ENCODE measurements at regions not wholly inside any gene's neighbourhood (a gene's known extent, or its start where the extent isn't known, plus 50 kb on each side); places are given as distances from the start of the nearest gene placed in this dataset.

DNA sequence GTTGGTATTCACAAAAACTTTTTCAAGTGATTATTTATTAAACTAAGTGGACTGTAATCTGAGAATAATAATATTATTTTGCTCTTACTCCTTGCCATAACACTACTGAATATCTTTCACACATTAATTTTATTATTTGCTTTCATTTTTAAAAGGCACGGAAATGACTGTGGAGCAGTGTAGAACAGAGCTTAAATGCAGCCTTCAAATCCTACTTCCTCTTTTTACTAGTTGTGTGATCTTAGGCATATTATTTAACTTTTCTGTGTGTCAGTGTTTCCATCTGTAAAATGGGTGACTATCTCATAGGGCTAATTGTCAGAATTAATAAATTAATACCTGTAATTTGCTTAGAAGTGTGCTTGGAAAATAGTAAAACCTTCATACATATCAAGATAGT, 55.5 kb upstream of the SLC8A1 start:
- DNase-seq (ENCODE audit: low read depth): no peak

DNA sequence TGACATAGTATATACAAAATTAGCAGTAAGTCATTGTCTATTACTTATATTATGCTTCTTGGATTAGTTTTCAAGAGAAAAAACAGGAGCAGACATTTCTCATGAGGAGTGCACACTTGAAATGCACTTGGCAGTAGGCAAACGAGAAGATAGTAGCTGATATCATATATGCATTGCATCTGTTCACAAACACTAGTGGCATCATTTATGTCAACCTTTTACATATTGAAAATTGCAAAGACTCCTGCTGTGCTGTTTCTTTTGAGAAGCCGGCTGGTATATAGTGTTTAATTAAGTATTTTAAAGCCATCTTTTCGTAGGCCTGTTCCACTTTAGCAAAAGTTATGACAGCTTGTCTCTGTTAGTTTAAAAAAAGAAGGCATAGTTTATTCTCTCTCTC, 58.4 kb upstream of the SLC8A1 start:
- DNase-seq (ENCODE audit: low read depth): no peak

DNA sequence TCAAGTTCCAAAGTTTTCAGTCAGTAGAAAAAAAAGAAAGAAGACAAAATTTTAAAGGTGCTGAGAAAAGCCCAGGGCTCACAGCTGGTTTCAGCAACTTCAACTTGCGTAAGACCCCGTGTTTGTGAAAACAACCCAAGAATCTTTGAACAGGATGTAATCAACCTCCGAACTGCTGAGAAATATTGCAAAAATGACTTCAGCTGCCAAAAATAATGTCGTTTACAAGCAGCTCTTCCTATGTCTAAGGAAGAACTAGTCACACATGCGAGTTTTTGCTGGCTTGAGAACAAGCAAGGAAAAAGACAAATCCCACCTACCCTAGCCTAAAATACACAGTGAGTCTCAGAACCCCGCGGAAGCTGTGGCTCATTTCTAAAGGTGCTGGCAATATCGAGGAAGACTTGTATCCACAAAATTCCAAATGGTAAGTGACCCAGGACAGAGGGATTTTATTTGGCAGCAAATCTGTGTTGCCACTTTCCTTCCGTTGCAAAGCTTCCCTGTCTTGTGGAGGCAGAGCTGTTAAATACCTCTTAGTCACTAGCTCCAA, 59.8 kb upstream of the SLC8A1 start:
- DNase-seq (ENCODE audit: low read depth): peak; percentile 88

DNA sequence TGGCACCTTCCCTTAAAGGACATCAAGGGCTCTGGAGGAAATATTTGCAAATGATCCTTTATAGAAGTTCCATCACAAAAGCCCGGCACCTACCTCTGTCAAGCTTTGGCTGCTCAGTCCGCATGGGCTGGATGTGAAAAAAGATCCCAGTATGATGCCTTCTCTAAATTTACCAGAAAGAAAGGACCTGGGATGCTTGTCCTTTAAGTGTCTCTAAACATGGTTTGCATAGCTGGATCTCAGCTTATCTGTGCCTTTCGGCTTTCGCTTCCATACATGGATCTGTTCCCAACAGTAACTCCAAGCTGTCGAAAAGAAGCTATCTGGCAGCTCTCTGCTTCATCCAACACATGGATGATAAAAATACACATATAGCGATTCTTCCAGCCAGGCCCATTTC, 60.4 kb upstream of the SLC8A1 start:
- DNase-seq (ENCODE audit: low read depth): peak; percentile 15

DNA sequence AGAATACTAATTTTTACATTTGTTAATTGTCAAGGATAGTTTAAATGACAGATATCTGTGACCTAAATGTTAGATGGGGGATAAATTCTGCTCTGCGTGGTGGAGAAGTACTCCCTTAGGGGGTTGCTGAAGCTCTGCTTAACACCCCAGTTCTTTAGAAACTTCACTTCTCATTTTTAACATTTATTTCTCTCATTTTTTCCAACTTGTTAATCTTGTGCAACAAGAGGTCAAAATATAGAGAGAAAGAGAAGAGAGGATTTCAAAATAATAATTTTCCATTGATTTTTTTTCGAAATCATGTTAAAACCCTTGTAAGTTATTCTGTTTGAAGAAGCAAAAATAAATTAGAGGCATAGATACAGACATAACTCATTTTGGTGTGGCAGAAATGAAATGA, 61.3 kb upstream of the SLC8A1 start:
- no peak for DNase-seq (ENCODE audit: low read depth)

DNA sequence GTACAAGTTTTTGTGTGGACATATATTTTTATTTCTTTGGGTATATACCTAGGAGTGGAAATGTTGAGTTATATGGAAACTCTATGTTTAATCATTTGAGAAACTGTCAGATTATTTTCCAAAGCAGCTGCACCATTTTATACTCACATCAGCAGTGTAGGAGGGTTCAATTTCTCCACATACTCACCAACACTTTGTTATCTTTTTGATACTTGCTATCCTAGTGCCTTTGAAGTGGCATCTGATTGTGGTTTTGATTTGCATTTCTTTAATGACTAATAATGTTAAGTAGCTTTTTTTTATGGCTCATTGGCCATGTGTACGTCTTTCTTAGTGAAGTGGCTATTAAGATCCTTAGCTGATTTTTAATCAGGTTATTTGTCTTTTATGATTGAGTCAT, 64.7 kb upstream of the SLC8A1 start:
- DNase-seq (ENCODE audit: low read depth): no peak

DNA sequence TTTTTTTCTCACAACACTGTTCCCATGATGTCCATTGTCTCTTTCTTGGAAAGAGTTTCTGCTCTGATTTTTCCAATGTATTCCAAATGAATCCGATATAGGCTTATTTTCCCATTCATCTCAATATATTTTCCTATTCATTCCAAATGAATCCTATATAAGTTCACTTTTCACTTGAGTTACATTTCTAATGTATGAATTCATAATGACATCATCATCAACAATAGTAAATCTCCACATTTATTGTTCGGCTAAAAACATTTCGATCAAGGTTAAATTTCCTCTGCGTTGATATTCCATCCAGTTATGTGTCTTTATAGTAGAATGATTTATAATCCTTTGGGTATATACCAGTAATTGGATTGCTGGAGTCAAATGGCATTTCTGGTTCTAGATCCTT, 76.7 kb upstream of the SLC8A1 start:
- DNase-seq (ENCODE audit: low read depth): no peak

DNA sequence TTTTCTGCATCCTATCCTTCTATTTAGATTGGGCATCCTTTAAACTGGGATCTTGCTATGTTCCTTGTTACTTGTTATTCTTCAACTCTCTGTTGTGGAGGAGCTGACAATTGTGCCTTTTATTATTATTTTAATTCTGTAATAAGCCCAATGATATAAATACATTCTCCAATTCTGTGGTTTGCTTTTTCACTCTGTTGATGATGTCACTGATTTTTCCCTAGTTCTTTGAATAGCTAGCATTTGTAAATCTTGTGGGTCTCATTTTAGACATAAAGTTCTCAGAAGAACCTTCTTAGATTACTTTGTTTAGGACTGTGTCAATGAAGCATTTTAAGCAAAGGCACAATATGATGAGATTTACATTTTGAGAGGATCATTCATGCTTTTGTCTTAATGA, 79.5 kb upstream of the SLC8A1 start:
- no peak for DNase-seq (ENCODE audit: low read depth)

DNA sequence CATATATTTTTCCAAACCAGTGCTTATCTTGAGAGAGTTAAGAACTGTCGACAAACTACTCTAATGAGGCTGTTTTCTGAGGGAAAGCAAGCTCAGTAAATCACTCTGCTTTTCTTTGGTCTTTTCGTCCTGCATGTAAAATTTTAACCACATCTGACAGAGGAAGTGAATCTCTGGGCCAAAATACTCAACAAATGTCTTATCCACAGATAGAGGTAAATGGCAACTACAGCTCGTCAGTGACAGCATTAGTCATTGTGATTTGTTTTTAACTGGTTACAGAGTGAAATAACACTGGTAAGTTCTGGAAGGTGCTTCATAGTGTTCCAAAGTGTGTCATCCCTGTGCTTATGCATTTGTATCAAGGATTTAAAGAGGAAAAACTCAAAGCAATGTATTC, 82.6 kb upstream of the SLC8A1 start:
- DNase-seq (ENCODE audit: low read depth): peak; percentile 7

DNA sequence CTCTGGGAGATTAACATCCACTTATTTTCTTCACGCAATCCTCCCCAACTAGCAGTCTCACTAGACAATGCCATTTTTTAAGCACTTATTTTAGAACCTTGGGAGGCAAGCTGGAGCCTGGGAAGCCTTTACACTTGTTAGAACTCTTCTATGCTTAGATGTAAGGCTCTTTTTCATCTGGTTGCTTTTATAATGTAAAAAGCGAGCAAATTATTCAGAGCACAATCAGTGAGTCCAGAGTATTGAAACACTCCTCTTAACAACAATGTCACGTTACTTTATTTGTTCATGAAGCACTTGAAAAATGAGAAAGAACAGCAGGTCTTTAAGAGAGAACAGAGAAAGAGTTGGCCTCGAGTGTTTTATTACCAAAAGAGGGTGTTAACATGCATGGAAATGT, 84.1 kb upstream of the SLC8A1 start:
- DNase-seq (ENCODE audit: low read depth): no peak

DNA sequence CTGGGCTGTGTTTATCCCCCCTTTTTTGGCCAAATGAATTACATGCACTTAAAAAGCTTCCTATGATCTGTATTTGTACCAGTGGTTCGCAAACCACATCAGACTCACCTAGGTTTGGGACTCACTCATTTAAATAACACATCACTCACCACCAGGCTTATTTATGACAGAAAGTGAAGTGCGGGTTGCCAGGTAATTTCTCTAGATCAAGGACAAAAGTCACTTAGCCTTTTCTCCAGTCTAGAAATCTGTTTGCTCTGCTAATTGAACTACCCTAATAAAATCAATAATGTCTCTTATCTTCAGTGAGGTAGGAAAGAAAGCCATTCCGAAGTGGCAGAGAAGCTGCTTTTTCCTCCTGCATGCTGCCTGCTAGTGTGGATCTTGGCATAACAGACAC, 88.1 kb upstream of the SLC8A1 start:
- DNase-seq (ENCODE audit: low read depth): no peak

DNA sequence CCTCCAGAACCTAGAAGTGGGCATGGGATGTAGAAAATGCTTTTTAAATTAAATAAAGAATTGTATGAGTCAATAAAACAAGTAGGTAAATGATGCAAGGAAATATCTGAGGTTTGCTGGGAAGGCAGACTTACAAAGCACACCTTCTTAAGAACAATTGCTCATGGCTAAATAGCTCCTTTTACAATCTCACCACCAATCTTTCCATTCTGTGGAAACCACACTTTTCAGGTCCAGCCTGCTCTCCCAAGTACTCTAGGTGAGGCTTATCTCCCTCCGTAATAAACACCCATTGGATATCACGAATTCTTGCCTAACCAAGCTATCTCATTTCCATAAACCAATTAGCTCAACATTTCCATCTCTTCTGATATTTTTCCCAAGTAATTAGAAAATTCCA, 91.5 kb upstream of the SLC8A1 start:
- no peak for DNase-seq (ENCODE audit: low read depth)

DNA sequence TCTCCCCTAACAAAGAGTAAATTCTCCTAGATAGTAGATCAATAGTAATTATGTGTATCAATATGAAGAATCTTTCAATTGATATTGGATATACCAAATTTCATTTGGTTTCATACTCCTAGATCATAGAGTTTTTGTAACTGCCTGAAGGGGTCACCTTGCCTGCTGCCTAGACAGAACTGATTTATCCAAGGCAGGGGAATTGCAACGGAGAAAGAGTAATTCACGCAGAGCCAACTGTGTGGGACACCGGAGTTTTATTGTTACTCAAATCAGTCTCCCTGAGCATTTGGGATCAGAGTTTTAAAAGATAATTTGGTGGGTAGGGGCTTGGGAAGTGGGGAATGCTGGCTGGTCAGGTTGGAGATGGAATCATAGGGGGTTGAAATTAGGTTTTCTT, 92.2 kb upstream of the SLC8A1 start:
- DNase-seq (ENCODE audit: low read depth): no peak

DNA sequence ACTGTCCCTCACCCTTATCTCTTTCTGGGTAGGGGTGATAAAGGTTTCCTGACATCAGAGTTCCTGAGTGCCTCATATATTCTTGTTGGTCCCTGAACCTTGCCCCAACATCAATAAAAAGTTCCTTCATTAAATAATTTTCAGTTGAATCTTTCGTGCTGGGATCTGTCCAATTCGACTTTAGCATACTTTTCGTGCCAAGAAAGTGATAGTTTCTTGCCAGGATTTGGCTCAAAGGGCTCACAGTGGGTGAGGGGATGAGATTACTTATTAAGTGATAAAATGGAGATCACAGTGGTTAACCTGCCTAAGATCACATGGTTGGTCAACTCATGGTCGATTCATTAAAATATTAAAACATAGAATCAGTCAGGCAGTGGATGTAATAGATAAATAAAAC, 93.8 kb upstream of the SLC8A1 start:
- DNase-seq (ENCODE audit: low read depth): no peak

DNA sequence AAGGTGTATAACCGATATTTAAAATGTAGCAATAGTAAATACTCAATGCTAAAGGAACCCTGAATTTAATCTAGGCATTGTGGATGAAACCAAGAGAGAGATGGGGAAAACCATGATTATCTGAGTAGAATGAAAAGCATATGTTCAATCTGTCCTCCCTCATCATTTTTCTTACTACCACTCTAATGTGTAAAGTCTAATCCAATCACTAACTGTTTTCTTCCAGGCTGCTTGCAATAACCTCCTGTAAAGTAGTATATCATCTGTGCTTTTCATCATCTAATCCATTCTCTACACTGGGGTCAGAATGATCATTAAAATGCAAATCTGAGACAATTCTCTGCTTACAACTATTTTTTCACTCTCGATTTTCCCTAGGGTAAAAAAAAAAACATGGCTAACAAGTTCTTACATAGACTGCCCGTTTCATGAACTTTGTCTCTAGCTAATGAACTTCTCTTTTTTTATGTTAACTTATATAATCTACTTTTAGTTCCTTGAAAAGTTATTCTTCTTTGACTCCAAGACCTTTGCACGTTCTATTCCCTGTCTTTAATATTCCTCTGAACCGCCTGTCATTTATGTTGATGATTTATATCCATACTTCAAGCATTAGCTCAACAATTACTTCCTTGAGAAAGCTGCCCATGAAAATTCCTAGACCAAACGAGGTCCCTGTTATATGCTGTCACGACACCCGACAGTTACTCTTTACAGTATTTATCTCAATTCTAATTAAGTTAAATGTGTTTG, 94.7 kb upstream of the SLC8A1 start:
- DNase-seq (ENCODE audit: low read depth): no peak

DNA sequence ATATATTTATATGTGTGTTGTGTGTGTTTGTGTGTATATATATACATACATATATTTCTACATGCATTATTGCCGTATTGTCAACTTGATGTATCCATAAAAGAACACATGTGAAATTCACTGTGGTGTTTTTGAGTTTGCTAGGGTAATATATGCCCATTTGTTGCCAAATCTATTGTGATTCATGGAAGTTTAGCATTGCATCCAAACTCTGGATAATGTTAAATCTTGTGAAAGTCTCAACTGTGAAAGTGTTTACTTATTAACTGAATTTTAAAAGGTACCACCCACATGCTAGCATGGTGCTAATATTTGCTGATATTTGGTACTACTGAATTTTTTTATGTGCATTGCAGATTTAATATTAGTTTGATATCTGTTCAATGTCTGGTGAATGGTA, 96.6 kb upstream of the SLC8A1 start:
- DNase-seq (ENCODE audit: low read depth): no peak

DNA sequence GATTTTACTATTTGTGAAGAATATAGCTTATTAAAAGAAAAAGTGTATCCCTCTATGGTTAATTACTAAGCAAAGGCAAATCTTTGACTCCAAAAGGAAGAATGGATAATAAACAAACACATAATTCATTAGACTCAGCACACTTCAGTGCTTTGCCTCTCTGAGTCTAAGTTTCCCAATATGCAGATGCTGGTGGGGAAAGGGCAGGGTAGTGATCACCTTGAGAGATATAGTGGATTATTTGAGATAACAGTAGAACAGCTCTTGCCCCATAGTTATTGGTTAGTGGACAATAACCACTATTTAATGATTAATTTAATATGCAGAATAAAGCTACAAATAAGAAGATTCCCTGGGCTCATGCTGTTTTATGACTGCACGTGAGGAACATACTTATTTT, 98.2 kb upstream of the SLC8A1 start:
- DNase-seq (ENCODE audit: low read depth): no peak

DNA sequence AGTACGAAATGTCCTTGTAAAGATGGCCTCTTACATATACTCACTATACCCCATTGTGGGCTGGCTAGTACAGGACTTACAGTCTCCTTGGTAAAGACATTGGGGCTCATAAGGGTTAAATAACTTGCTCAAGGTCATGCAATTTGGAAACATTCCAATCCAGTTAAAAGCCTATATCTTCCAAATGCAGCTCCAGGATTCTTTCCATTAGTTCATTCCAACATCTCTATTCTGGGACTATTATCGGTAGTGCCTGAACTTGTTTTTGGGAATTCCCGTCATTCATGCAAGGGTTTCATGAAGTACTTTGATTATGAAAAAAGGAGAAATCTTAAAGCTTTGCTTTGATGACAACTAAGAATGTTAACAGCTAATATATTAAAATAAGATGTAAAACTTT, 99.2 kb upstream of the SLC8A1 start:
- no peak for DNase-seq (ENCODE audit: low read depth)

DNA sequence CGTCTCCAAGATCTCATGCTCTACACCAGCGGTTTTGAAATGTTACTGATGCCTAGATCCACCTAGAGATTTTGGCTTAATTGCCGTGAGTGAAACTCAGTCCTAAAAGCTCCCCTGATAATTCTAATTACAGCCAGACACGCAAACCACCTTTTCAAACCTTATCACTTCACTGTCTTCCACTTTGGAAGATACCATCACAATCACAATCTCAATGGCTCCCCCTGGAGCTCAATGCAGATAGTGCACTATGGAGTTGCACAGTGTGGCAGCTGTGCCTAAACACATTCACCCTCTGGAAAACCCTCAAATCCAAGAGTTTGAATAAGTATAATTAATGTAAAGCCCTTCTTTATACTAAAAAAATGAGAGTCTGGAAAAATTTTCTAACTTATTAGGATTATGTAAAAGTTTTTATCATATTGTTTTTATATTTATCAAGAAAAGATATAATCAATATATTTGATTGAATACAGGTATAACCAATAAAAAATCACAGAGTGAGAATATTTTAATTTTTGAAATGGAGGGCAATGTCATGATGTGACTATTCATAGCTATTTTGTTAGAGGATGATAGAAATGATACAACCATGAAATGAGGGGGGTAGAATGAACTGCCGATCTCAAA, 102.9 kb upstream of the SLC8A1 start:
- peak; percentile 64 for DNase-seq (ENCODE audit: low read depth)

DNA sequence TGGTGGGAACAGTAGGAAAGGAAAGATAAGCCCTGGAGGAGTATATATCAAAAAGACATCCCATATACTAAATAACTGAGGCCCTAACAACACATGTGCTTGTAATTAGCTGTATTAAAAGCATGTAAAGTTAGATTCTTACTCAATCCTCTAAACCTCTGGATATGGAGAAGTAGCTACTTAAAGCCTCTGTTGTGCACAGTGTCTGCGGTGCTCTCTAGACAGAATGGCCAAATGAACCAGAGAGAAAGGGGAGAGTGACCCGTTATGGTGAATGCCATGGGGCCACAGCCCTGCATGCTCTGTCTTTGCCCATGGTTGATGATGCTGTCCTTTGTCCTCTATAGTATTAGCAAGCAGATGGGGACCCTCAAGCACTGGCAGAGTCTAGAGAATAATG, 104.4 kb upstream of the SLC8A1 start:
- peak; percentile 46 for DNase-seq (ENCODE audit: low read depth)

DNA sequence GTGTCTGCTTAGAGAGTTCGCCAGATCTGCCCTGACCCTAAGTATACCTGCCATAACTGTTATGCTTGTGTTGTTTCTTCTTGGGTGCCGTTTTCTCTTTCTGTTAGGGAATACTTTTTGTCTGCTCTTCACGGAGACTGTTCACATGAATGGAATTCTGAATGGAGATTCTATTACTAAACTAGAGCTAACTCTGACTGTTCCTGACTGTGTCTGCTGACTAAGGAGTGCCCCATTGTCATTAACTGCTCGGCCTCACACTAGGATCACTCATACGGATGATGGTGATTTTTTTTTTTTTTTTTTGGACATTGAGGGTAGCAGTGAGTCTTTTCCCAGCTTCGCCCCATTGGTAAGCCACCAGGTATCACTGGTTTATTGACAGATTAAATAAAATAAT, 104.8 kb upstream of the SLC8A1 start:
- DNase-seq (ENCODE audit: low read depth): peak; percentile 28

DNA sequence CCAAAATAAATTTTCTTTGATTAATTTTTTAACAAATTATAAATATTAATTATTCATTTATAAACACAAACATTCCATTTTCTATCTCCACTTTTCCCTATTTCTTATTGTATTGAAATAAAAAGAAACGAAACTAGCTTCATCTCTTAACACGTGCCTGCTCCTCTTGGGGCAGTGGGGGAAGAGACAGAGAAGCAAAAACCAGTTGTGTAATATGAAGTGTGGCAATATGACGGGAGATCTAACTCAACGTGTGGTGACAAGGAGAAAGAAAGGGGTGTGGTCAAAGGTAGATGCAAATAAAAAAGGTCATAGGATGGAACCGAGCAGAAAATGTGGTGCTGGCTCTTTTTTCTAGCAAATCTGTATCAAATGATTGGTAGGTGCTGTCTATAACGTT, 106.9 kb upstream of the SLC8A1 start:
- DNase-seq (ENCODE audit: low read depth): no peak

DNA sequence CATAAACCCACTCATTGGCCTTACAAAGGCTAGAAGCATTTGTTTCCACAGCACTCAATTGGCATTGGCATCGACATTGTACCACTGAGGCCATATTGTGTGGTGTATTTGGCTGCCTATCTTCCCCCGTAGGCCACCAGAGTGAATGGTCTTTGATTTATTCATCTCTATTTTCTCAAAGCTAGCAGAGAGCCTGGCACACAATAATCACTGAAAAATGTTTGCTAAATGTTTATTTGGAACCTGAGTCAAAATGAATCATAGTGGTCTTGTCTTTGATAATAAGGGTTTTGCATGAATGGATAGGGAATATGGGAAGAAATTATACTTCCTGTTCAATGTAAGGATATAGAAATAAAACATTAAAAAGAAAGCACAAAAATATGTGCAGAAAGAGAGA, 107.3 kb upstream of the SLC8A1 start:
- peak; percentile 13 for DNase-seq (ENCODE audit: low read depth)

DNA sequence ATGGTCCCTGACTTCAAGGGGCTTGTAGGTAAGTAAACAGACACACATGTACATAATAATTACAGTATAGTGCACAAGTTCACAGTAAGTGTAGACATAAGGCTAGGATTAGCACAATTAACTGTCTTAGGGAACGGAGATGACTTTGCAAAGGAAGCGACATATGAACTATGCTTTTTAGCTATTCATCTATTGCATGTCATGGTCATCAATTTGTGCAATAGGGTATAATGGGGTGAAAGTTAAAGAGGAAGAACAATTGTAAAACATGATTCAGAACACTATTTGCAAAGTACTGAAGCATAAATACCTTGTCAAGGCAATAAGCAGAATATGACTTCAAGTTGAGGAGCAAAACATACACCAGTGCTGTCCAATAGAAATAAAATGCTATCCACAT, 112.3 kb upstream of the SLC8A1 start:
- DNase-seq (ENCODE audit: low read depth): no peak

Data from EH (cell line).